DMS153 (cell line): ENCODE measurements at regions not wholly inside any gene's neighbourhood (a gene's known extent, or its start where the extent isn't known, plus 50 kb on each side); places are given as distances from the start of the nearest gene placed in this dataset.
"Not testable (repeated sequence)": the region's sequence is repeated elsewhere in the genome, so short reads cannot be mapped to it uniquely, and the experiment has no call there.

Experiments
- DNase-seq: peaks from one replicate; lab custom pipeline; 2025; lab: John Stamatoyannopoulos, UW

DNA sequence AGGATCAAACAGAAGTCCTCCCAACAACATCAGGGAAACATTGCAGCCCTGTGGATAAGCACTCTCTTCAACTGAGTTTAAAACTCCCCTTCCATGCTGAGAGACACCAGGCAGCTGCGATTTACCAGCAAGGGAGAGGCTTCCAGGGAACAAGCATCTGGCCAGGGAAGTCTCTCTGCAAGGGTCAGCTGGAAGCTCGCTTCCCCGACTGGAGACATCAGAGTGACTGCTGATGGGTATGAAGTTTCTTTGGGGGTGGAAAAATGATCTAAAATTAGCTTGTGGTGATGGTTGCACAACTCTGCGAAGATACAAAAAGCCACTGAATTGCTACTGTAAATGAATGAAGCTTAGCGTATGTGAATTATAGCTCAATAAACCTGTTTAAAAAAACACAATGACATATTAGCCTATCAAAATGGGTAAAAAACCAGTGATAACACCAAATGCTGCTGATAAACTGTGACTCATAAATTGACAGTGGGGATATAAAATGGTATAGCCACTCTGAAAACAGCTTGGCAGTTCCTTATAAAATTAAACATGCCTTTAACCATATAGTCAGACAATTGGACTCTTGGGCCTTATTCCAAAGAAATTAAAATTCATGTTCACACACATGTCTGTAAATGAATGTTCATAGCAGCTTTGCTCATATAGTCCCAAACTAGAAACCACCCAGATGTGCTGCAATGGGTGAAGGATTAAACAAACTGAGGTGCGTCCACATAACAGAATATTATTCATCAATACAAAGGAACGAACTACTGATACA, 1082.0 kb downstream of the SOCS6 start:
- no peak for DNase-seq

DNA sequence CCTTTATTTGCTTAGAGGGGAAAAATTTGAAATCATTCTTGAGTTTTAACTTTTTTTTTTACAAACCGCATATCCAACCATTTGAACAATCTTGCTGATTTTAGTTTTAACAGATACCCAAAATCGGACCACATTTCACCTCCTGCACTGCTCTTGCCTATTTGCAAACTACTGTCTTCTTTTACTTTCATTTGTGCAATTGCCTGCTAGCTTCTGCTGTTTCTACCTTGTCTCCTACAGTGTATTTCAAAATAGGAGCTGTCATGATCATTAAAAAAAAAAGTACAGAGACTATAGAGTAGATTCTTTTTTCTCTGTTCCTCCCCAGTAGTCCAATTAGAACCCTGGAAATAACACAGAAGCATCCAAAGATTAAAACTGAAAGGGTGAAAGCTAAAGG, 1081.2 kb downstream of the SOCS6 start:
- no peak for DNase-seq

- no peak for DNase-seq
These were observed 1073.3 kb downstream of the SOCS6 start for GRCh38 chr18:71362140-71362539.

DNA sequence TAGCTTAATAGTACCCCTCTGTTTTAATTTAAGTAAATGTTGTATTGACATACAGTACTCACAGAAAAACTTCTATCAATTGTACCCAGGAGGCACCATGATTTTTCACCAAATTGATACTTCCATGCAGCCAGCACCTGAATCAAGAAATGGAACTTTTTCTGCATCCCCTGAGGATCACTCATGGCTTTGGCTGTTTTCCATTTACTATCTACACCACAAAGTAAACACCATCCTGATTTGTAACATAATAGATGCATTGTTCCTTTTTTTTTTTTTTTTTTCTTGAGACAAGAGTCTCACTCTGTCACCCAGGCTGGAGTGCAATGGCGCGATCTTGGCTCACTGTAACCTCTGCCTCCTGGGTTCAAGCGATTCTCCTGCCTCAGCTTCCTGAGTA, 1066.8 kb downstream of the SOCS6 start:
- DNase-seq = not testable (repeated sequence)

- peak; percentile 34 for DNase-seq
These were observed 1063.8 kb downstream of the SOCS6 start for GRCh38 chr18:71352618-71353017.

- DNase-seq = peak; percentile 22
These were observed 1047.8 kb downstream of the SOCS6 start for GRCh38 chr18:71336576-71337210.

DNA sequence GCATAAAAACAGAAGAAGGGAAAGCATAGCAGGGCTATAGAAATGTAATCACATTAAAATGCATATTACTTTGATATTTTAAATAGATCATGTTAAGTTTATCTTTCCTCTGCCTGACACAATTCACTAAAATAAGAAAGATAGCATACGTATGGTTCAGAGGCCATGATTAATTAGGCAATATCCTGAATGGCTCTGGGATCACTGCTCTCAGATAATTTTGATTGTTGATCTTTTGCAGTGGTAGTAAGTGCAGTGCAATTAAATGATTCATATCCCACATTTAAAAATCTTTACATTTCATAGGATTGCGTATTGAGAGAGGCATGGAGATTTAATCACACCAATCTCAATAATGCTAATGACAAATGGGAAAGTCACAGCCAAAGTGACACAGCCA, 1040.7 kb downstream of the SOCS6 start:
- no peak for DNase-seq

DNA sequence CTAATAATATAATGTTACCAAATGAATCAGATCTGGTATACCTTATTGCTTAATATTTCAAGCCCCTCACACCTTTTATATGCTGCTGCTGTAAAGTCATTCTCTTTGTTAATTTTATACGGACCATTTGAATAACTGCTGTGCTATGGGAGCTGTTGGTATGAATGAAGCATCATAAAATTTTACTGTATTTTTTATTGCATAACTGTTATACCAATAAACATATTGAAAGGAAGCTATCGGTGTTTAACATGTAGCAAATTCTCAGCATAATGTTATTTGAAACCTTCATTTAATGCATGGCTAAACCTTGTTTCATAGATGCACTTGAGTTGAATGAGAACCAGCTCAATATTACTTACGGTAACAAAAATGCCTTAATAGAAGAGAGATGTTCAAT, 1040.3 kb downstream of the SOCS6 start:
- peak; percentile 16 for DNase-seq

DNA sequence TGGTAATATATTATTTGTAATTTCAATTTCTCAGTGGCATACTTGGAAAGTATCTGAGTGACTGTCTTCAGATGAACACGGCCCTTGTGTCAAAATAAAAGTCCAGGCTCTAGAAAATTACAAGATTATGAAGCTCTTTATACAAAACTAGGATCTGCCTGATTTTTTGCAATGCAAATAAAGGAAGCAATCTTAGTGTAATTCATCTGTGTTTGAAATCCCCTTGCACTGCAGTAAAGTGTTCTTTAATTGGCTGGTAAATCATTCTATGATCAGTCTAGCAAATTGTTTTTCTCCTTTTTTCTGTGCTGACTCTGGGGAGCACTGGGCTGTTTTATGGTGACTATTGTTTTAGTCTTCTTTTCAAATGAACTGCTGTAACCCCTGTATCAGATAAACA, 1039.0 kb downstream of the SOCS6 start:
- no peak for DNase-seq

DNA sequence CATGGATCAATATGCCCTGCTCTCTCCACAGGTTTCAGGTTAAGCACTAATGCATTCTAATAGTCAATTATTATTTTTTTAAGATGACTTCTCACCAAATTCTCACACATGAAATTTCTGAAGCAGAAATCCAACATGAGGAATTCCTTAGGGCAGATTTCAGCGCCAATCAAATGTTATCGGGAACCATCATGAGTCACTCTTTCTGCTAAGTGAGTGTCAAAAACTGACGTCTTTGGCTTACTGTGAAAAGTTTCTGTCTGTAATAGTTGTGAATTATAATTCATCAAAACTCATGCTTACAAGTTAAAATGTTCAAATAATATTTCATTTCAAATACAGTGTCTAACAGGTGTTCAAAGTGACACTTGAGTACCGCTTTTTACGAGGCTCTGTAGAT, 1038.6 kb downstream of the SOCS6 start:
- no peak for DNase-seq

DNA sequence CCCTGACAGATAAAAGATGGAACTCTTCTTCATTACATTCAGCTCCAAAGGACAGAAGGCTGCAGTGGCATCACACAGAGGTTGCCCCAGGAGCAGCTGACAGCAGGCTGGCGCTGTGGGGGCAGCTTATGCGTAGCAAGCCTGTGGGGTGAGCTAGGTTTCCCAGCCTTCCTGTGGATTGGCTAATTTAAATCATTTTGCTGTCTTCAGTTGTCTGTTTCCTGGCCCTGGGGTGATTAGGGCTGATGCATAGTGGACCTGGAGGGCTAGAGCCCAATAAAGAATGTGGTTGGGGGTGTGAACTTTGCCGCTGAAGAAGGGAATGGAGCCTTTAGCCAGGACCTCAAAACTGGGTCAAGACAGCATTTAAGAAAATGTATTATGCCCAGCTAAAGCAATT, 1038.0 kb downstream of the SOCS6 start:
- no peak for DNase-seq

GRCh38 chr18:71324356-71324755, 1035.5 kb downstream of the SOCS6 start:
- DNase-seq = no peak

DNA sequence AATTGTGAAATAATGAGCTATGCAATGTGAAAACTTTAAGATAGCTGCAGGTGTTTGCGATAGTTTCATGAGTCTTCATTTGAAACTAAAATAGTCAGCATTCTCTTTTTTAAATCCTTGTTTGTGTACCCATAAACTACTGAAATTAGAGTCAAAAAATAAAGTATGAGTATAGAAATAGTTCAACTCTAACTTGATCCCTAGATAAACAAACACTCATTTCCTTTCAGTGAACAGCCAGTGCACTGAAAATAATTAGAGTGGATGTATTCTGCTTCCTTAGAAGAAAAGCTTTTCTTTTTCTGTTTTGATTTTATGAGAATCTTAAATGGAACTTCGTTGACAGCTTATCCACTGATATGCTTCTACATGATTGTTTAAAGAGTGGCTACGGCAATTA, 1033.4 kb downstream of the SOCS6 start:
- no peak for DNase-seq

DNA sequence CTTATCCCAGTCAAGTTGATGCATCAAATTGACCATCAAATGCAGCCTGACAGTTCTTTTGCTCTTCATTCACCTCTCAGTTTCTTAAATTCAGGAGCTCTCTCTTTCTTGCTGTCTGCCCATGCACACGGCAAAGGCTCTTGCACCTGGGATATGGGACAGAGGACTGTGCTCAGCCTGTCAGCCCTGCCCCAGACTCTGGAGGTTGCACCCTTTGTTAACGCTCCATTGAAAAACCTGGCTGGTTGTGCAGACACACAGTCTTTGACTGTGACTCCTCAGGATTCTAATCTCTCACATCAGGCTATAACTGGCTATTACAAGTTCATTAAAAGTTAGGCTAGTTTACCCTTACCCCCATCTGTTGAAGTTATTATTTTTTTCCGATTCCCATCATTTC, 1032.5 kb downstream of the SOCS6 start:
- DNase-seq = no peak

- DNase-seq = no peak
These were observed 1016.0 kb downstream of the SOCS6 start for GRCh38 chr18:71304856-71305255.

- DNase-seq = not testable (repeated sequence)
These were observed 1014.9 kb downstream of the SOCS6 start for GRCh38 chr18:71303743-71304142.

DNA sequence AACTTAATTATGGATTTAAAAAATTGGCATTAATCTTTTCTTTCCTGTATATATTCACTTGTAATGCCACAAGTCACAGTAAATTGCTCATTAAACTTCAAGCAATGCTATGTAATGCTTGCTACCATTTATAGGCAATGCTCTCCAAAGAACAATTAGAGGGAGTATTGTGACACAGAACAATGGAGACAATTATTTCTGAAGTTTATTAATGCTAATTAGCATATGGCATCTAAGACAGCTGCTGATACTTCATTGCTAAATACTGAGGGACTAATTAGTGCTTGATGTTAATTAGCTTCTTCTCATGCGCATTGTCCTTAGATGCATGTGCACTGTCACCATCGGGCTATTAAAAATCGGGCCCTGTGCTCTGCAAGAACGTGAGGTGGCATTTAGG, 1012.8 kb downstream of the SOCS6 start:
- no peak for DNase-seq

- DNase-seq = not testable (repeated sequence)
These were observed 1005.4 kb downstream of the SOCS6 start for GRCh38 chr18:71294201-71294600.

- no peak for DNase-seq
These were observed 1004.5 kb downstream of the SOCS6 start for GRCh38 chr18:71293322-71293721.

- DNase-seq = no peak
These were observed 998.4 kb downstream of the SOCS6 start for GRCh38 chr18:71287268-71287667.

DNA sequence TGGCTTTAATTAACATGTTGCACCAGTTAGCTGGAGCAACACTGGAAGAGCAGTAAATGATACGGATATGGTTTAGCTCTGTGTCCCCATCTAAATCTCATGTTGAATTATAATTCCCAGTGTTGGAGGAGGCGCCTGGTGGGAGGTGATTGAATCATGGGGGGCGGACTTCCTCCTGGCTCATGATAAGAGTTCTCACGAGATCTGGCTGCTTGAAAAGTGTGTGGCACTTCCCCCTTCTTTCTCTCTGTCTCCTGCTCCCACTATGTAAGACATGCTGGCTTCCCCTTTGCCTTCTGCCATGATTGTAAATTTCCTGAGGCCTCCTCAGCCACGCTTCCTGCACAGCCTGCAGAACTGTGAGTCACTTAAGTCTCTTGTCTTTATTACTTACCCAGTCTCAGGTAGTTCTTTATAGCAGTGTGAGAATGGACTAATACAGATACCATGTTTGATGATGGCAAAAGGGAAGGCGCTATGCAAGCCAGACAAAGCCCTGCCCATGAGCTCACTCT, 963.6 kb downstream of the SOCS6 start:
- no peak for DNase-seq

GRCh38 chr18:71250191-71250590, 961.3 kb downstream of the SOCS6 start:
- DNase-seq = no peak

- DNase-seq = no peak
These were observed 960.9 kb downstream of the SOCS6 start for GRCh38 chr18:71249791-71250190.

DNA sequence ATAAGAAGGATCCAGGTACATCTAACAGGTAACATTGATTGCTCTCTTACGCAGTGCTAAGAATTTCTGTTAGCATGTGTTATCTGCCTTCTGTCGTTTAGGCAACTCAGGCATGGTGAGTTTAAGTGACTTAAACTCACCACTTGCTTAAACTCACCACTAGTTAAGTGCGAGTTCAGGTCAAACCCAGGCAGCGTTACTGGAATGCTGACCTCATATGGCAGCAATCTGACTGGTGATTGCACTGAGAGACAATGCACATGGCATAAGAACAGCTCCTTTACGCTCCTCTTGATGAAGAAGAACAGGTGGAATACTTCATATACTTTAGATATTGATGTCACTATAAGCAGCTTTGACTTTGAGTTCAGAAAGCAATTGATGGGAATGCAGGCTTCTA, 954.1 kb downstream of the SOCS6 start:
- no peak for DNase-seq
